ENCODE measurements at regions not wholly inside any gene's neighbourhood (a gene's known extent, or its start where the extent isn't known, plus 50 kb on each side); places are given as distances from the start of the nearest gene placed in this dataset.

DNA sequence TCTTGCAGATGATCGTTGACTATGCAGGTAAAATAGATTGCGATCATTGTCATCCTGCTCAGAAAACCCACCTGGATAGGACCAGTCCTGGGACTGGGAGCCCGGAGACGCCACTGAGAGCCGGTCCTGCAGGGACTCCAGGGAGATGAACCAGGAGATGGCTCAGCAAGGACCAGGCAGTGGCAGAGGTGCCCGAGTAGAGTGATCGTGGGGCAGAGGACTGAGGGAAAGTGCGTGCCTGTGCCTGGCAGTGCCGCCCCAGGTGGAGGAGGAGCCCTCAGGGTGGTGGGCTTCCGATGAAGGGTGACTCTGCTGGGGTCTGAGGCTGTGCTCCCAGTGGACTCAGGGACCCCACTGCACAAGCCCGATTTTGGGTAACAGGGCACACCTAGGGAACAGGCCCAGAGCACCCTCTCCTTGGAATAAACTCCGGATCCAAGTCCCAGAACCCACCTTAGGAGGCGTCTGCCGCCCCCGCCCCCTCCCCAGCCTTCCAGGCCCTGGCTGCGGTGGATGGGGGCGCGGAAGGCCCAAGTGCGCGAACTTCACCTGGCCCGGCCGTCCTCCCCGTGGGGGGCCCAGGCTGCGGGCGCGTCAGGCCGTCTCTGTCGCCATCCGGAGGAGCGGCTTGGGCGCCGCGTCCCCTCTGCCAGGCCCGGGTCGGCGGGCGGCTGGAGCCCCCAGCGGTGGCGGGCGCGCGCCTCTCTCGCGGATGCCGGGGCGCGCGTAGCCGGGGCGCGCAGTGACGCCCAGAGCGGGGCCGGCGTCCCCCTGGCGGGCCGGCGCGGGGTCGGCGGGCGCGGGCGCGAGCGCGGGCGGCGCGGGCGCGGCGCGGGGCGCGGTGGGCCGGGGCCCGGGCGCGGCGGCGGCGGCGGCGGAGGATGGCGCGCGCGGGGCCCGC is 1338.8 kb downstream of the BRD1 start:
- H3K9me3 ChIP-seq, result no peaks in the 10 kb centered on the region
- H3K36me3 ChIP-seq, result no peaks in the 10 kb centered on the region
- H3K4me3 ChIP-seq, result no peak overlapping the region
- TF ChIP-seq, protein P1, sequence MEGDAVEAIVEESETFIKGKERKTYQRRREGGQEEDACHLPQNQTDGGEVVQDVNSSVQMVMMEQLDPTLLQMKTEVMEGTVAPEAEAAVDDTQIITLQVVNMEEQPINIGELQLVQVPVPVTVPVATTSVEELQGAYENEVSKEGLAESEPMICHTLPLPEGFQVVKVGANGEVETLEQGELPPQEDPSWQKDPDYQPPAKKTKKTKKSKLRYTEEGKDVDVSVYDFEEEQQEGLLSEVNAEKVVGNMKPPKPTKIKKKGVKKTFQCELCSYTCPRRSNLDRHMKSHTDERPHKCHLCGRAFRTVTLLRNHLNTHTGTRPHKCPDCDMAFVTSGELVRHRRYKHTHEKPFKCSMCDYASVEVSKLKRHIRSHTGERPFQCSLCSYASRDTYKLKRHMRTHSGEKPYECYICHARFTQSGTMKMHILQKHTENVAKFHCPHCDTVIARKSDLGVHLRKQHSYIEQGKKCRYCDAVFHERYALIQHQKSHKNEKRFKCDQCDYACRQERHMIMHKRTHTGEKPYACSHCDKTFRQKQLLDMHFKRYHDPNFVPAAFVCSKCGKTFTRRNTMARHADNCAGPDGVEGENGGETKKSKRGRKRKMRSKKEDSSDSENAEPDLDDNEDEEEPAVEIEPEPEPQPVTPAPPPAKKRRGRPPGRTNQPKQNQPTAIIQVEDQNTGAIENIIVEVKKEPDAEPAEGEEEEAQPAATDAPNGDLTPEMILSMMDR (IDR thresholded peaks at IDR 0.05), result no peak
- H3K27me3 ChIP-seq, result peaks cover 6 to 18% of the 10 kb centered on the region in 2 donors
- no peak for DNase-seq (ENCODE audit: low spot score)
- H3K4me1 ChIP-seq, result peaks cover 0 to 21% of the 10 kb centered on the region in 2 donors
- no peak overlapping the region for H3K27ac ChIP-seq

DNA sequence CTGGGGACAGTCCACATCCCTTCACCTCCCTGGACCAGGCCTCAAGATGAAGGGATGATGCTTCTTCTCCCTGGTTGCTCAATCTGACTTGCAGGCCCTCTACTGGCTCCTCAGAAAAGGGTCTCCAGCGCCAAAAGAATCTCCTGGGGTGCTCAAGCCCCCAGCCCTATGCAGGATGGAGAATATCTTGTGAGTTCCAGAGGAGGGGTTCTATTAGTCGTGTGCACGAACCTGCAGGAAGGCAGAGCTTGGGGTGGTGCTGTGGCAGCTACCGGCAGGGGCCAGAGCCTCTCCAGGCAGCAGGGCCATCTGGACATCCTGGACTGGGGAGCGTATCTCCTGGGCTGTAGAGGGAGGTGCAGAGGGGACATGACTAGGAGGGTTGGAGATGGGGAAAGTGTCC is 1339.5 kb downstream of the BRD1 start:
- peaks cover 0 to 21% of the 10 kb centered on the region in 2 donors for H3K4me1 ChIP-seq
- H3K27ac ChIP-seq, result no peak overlapping the region
- H3K9me3 ChIP-seq, result no peaks in the 10 kb centered on the region
- no peak for DNase-seq (ENCODE audit: low spot score)
- TF ChIP-seq, protein P1 (IDR thresholded peaks at IDR 0.05), result no peak
- peaks cover 6 to 18% of the 10 kb centered on the region in 2 donors for H3K27me3 ChIP-seq
- no peaks in the 10 kb centered on the region for H3K36me3 ChIP-seq
- H3K4me3 ChIP-seq, result no peak overlapping the region

DNA sequence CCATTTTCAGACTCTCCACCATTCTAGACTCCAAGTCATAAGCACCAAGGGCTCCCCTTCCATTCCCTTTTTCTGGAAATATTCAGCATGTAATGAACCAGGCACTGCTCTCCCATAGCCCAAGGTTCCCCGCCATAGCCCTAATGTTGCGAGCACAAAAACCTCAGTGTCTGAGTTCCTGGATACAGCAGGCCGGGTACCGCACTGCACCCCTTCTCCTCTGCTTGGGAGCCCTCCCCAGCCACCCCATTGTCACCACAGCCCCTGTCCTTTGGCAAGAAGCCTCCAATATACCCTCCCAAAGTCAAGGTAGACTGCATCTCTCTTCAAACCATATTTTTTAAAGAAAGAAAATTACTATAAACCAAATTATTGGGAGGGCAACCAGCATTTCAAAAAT is 1341.1 kb downstream of the BRD1 start:
- no peak for DNase-seq (ENCODE audit: low spot score)
- TF ChIP-seq, protein P1 (IDR thresholded peaks at IDR 0.05), result no peak
- H3K27ac ChIP-seq, result no peak overlapping the region
- H3K27me3 ChIP-seq, result peaks cover 6 to 17% of the 10 kb centered on the region in 2 donors
- H3K36me3 ChIP-seq, result no peaks in the 10 kb centered on the region
- H3K9me3 ChIP-seq, result no peaks in the 10 kb centered on the region
- no peak overlapping the region for H3K4me3 ChIP-seq
- peaks cover 0 to 20% of the 10 kb centered on the region in 2 donors for H3K4me1 ChIP-seq

DNA sequence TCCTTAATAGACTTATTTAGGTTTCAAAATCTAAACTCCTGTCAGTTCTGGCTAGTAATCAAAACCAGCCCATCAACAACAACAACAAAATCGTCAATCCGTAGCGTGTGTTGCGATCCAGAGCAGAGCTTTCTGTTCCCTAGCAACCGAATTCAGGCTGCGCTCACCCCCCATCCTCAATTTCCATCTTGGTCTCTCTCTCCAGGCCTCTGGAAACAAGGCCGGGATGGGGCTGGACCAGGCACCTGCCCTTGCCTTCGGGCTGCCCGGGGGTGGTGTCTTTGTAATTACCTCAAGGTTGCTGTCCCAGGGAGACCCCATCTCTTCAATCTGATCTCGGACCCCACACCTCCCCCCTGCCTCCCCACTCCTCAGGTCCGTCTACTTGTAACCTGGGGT is 1341.5 kb downstream of the BRD1 start:
- Histone ChIP-seq H3K4me1 (peaks cover 0 to 16% of the 10 kb centered on the region in 2 donors), H3K27me3 (peaks cover 5 to 13% of the 10 kb centered on the region in 2 donors), H3K9me3 (no peaks in the 10 kb centered on the region), H3K27ac (no peak overlapping the region), H3K4me3 (no peak overlapping the region), H3K36me3 (no peaks in the 10 kb centered on the region)
- TF ChIP-seq, protein P1 (IDR thresholded peaks at IDR 0.05), result no peak
- DNase-seq (ENCODE audit: low spot score), result no peak

DNA sequence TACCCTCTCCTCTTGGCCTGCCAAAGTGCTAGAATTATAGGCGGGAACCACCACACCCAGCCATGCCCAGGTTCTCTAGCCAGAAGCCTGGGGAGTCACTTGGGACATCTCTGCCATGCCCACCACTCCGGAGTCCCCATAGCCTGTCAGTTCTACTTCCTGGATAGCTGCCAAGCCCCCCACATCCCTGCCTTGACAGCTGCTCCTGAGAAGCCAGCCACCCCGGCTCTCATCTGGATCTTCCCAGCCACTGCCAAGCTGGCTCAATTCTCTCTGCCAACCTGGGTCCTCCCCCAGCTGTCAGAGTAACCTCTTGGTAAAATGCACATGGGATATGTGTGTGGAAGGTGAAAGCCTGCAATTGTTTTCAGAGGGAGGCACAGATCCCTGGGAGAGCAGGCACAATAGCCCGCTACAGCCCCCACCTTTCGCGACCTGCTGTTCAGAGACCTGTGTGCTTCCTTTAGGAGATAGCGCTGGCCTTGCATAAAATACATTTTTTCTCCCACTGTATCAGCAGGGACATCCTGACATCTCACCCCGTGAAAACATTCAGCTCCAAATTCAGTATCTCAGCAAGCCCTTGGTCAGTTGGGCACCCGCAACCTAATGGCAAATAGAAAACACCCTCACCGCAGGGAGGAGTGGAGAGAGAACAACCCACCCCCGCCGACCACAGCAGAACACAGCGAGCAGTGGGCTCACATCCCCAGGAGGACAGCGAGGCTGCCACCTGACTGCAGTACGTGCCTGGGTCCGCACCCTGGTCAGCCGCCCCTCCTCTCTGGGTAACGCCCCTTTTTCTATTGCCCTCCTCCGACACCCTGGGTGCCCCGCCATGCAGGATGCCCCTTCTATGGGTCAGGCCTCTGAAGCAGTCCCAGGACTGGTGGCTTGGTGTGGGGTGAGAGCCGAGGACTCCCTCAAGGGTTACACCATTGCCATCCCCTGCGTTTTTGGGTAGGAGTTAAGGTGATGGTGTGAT is 1342.2 kb downstream of the BRD1 start:
- no peaks in the 10 kb centered on the region for H3K36me3 ChIP-seq
- peaks cover 0 to 8% of the 10 kb centered on the region in 2 donors for H3K27me3 ChIP-seq
- H3K4me3 ChIP-seq, result no peak overlapping the region
- peaks cover 0 to 10% of the 10 kb centered on the region in 2 donors for H3K4me1 ChIP-seq
- DNase-seq (ENCODE audit: low spot score), result no peak
- H3K9me3 ChIP-seq, result no peaks in the 10 kb centered on the region
- no peak overlapping the region for H3K27ac ChIP-seq
- TF ChIP-seq, protein P1 (IDR thresholded peaks at IDR 0.05), result no peak

Data from right atrium auricular region (tissue), 2 donors.